Epithelial cell of proximal tubule (primary cell): ENCODE measurements at regions not wholly inside any gene's neighbourhood (a gene's known extent, or its start where the extent isn't known, plus 50 kb on each side); places are given as distances from the start of the nearest gene placed in this dataset.

ENCODE experiments used
- DNase-seq: peaks from one replicate; pipeline ENCODE4 v3.0.0-alpha.2; 2011; ENCODE audit warnings: low read depth
- H3K4me3 ChIP-seq: 2 replicates; pipeline ENCODE4 v1.5.1; 2011; ENCODE audit warnings: low read depth, mild to moderate bottlenecking, low read length
- TF ChIP-seq, protein P1 (sequence below): conservative IDR thresholded peaks from 2 replicates; pipeline ENCODE4 v1.5.1; 2012; ENCODE audit warnings: low read depth, mild to moderate bottlenecking, low read length

DNA sequence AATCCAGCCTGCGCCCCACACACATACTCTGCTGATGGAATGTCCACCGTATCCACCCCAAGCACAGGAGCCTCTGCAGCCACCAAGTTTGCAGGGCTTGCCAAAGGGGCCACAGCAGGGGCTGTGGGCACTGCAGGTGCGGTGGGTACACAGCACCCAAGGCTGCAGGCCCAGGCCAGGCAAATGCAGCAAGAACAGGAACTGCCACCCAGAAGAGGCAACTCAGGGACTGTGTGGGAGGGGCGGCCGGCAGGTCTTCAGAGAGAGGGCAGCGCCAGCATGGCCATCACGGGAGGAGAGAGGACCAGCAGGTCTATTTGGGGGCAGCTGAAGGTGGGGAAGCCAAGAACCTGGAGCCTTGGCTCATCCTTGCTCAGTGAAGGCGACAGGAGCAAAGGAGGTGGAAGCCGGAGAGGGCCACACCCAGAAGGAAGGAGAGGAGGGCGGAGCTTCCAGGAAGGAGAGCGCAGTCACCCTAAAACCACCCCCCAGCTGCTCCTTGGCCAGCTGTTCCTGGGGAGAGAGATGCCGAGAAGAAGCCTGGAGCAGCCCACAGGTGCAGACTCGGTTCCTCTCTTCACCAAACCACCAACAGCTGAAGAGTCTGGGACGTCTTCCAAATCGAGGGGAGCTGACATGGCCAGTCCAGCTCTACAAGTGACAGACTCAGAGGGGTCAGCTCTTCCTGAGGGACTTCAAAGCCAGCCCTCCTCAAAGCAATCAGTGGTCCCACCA is 265.1 kb upstream of the CDYL start:
- TF ChIP-seq, protein P1, sequence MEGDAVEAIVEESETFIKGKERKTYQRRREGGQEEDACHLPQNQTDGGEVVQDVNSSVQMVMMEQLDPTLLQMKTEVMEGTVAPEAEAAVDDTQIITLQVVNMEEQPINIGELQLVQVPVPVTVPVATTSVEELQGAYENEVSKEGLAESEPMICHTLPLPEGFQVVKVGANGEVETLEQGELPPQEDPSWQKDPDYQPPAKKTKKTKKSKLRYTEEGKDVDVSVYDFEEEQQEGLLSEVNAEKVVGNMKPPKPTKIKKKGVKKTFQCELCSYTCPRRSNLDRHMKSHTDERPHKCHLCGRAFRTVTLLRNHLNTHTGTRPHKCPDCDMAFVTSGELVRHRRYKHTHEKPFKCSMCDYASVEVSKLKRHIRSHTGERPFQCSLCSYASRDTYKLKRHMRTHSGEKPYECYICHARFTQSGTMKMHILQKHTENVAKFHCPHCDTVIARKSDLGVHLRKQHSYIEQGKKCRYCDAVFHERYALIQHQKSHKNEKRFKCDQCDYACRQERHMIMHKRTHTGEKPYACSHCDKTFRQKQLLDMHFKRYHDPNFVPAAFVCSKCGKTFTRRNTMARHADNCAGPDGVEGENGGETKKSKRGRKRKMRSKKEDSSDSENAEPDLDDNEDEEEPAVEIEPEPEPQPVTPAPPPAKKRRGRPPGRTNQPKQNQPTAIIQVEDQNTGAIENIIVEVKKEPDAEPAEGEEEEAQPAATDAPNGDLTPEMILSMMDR: no peak
- no peak for DNase-seq
- no peak overlapping the region for H3K4me3 ChIP-seq

DNA sequence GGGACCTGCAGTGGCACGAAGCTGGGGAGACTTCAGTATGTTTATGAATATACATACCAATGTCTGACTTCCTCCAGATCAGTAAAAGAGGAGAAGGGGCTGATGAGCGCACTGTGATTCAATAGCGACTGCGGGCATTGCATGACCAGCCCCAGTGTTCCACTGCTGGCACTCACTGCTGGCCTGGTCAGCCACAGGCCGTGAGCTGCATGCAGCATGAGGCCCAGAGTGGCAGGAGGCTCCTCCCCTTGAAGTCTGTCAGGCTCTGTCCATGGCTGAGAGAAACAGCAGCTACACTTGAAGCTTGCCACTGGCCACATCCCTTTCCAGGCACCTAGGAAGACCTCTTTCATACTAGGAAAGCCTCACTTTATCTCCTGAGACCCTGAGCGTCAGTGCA is 265.9 kb upstream of the CDYL start:
- TF ChIP-seq, protein P1: no peak
- DNase-seq: no peak
- no peak overlapping the region for H3K4me3 ChIP-seq

DNA sequence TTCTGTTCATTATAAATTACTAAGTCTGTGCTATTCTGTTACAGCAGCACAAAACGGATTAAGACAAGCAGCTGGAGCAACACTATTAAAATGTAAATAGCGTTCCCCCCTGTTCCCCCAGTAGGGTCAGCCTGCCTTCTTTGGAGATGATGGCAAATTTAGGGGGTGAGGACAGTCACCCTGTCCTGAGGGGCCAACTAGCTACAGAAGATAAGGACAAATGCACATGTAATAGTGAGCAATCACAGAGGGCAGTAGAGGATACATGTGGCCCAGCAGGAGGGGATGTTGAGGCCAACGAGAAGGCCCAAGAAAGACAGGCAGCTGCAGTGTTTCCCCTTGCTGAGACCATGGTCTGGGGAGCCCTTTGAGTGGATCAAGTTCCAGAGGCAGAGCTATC is 266.7 kb upstream of the CDYL start:
- DNase-seq: no peak
- H3K4me3 ChIP-seq: no peak overlapping the region
- TF ChIP-seq, protein P1: no peak

DNA sequence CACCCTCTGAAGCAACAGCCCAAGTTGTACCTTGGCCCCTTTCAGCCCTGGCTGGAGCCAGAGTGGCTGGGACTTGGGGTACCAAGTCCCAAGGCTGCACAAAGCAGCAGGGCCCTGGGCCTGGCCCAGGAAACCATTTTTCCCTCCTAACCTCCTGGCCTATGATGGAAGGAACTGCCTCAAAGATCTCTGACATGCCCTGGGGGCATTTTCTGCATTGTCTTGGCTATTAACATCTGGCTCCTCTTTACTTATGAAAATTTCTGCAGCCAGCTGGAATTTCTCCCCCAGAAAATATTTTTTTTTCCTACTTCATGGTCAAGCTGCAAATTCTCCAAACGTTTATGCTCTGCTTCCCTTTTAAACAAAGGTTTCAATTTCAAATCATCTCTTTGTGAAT is 269.4 kb upstream of the CDYL start:
- TF ChIP-seq, protein P1: no peak
- no peak for DNase-seq
- no peak overlapping the region for H3K4me3 ChIP-seq

DNA sequence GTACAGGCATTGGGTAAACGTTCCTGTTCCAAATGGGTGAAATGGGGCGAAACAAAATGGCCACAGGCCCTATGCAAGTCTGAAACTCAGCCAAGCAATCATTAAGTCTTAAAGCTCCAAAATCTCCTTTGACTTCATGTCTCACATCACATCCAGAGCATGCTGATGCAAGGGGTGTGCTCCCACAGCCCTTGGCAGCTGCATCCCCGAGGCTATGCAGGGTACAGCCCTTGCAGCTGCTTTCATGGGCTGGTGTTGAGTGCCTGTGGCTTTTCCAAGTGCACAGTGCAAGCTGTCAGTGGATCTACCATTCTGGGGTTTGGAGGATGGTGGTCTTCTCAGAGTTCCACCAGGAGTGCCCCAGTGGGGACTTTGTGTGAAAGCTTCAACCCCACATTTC is 270.0 kb upstream of the CDYL start:
- no peak overlapping the region for H3K4me3 ChIP-seq
- TF ChIP-seq, protein P1: no peak
- DNase-seq: no peak

DNA sequence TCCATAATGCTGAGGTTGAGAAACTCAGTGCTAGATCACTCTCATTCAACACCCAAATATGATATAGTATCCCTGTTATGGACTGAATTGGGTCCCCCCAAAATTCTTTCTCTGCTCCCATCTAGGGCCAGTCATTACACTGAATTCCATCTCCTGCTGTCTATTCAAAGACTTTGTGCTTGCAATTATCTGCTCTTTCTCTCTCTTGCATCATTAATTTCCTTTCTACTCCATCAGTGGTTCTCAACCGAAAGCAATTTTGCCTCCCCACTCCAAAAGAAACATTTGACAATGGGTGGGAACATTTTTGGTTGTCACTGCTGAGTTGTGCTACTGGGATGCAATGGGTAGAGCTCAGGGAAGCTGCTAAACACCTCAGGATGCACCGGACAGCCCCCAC is 271.5 kb upstream of the CDYL start:
- no peak for DNase-seq
- no peak overlapping the region for H3K4me3 ChIP-seq
- TF ChIP-seq, protein P1: no peak

DNA sequence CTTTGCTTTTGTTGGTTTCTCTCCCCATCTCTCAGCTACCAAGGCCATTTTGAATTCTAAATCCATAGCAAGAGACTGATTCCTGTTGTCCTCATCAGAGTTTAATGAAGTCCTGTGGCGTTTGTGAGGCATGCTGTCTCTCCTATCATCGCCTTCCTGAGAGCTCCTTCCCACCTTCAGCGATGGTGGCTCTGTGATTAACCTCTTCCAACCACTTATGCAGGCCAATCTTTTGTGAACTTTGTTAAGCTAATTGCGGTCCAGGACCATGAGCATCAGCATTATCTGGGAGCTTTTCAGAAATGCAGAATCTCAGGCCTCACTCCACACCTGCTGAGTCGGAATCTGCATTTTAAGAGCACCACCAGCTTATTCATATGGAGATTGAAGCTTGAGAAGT is 272.5 kb upstream of the CDYL start:
- H3K4me3 ChIP-seq: no peak overlapping the region
- no peak for DNase-seq
- TF ChIP-seq, protein P1: no peak
